Peyer's patch (tissue), 4 donors: ENCODE measurements at regions not wholly inside any gene's neighbourhood (a gene's known extent, or its start where the extent isn't known, plus 50 kb on each side); places are given as distances from the start of the nearest gene placed in this dataset.

Source experiments
- DNase-seq, 3 donors: peaks; one replicate each; pipeline ENCODE4 v3.0.0-alpha.2; 2017 to 2019
- H3K27ac ChIP-seq, 4 donors: fragments of 200-600 bp; sonication (generic); one replicate each; pipeline ENCODE4 v1.5.1; 2016 to 2019
- H3K27me3 ChIP-seq, 2 donors: fragments of 200-600 bp; sonication (generic); one replicate each; pipeline ENCODE4 v1.5.1; 2019
- H3K36me3 ChIP-seq, 3 donors: fragments of 200-600 bp; sonication (generic); one replicate each; pipeline ENCODE4 v1.5.1; 2016 to 2019
- H3K4me1 ChIP-seq, 4 donors: fragments of 200-600 bp; sonication (generic); one replicate each; pipeline ENCODE4 v1.5.1; 2016 to 2019
- H3K4me3 ChIP-seq, 4 donors: fragments of 200-600 bp; sonication (generic); 1 replicate in 3 of 4; 2 replicates in 1 of 4; pipeline ENCODE4 v1.5.1; 2016 to 2019; ENCODE audit warnings: mild to moderate bottlenecking in 1 of 4
- H3K9me3 ChIP-seq, 4 donors: fragments of 200-600 bp; sonication (generic); one replicate each; pipeline ENCODE4 v1.5.1; 2016 to 2019; ENCODE audit warnings: mild to moderate bottlenecking in 1 of 4
- POLR2A ChIP-seq, 2 donors: fragments of 450-650 bp; IDR thresholded peaks; one replicate each; pipeline ENCODE4 v1.5.1; 2017; ENCODE audit warnings: antibody characterized with exemption in 2 of 2, mild to moderate bottlenecking in 2 of 2, moderate library complexity in 2 of 2
- TF ChIP-seq, protein P1 (sequence below), 6 experiments: fragments of 450-650 bp in 4 of 6; fragments of 200-600 bp in 2 of 6; sonication (generic) in 1 of 6; IDR thresholded peaks; one replicate each; pipeline ENCODE4 v1.5.1; 2017 to 2019; ENCODE audit warnings: antibody characterized with exemption in 6 of 6, mild to moderate bottlenecking in 3 of 6, moderate library complexity in 1 of 6

DNA sequence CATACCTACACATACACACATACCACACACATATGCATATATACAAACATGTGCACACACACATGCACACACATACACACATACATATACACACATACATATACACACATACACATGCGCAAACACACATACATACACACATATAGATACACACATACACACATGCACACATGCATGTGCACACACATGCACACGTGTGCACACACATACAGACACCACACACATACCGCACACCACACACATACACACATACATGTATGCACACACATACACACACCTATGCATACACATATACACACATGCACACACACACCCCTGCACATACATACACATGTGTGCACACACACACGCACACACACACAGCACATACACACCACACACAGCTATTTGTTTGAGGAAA, 236.5 kb downstream of the WDR11 start:
- H3K36me3 ChIP-seq, result no peaks in the 10 kb centered on the region
- peaks cover 0 to 5% (median 0%) of the 10 kb centered on the region in 4 donors for H3K4me1 ChIP-seq
- DNase-seq, result no peak
- H3K27ac ChIP-seq, result no peak overlapping the region
- H3K9me3 ChIP-seq, result peaks cover 0 to 4% (median 0%) of the 10 kb centered on the region in 4 donors
- TF ChIP-seq, protein P1, sequence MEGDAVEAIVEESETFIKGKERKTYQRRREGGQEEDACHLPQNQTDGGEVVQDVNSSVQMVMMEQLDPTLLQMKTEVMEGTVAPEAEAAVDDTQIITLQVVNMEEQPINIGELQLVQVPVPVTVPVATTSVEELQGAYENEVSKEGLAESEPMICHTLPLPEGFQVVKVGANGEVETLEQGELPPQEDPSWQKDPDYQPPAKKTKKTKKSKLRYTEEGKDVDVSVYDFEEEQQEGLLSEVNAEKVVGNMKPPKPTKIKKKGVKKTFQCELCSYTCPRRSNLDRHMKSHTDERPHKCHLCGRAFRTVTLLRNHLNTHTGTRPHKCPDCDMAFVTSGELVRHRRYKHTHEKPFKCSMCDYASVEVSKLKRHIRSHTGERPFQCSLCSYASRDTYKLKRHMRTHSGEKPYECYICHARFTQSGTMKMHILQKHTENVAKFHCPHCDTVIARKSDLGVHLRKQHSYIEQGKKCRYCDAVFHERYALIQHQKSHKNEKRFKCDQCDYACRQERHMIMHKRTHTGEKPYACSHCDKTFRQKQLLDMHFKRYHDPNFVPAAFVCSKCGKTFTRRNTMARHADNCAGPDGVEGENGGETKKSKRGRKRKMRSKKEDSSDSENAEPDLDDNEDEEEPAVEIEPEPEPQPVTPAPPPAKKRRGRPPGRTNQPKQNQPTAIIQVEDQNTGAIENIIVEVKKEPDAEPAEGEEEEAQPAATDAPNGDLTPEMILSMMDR (IDR thresholded peaks at IDR 0.05), result no peak
- no peak for TF ChIP-seq POLR2A (IDR thresholded peaks at IDR 0.05)
- H3K27me3 ChIP-seq, result no peaks in the 10 kb centered on the region
- no peak overlapping the region for H3K4me3 ChIP-seq

DNA sequence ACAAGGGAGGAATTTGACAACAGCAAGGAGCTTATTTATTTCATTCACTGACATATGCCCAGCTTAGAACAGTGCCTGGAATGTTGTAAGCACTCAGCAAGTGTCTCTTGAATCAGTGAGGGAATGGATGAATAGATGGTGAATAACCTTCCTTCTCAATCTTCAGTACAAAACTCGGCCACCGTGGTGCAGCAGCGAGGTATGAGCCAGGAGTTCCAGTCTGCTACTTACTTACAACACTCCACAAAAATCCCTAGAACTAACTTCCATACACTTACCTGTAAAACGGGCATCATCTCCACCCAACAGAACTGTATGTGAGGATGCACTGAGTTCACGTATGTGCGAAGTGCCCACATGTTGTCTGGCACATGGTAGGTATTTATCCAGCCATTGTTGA, 237.4 kb downstream of the WDR11 start:
- no peak for TF ChIP-seq POLR2A (IDR thresholded peaks at IDR 0.05)
- TF ChIP-seq, protein P1 (IDR thresholded peaks at IDR 0.05), result peak in 3 of 6 experiments; percentile 6 to 34 (median 17)
- H3K9me3 ChIP-seq, result peaks cover 0 to 4% (median 0%) of the 10 kb centered on the region in 4 donors
- H3K27ac ChIP-seq, result no peak overlapping the region
- no peaks in the 10 kb centered on the region for H3K27me3 ChIP-seq
- H3K4me1 ChIP-seq, result peaks cover 0 to 5% (median 0%) of the 10 kb centered on the region in 4 donors
- H3K4me3 ChIP-seq, result no peak overlapping the region
- no peak for DNase-seq
- no peaks in the 10 kb centered on the region for H3K36me3 ChIP-seq

DNA sequence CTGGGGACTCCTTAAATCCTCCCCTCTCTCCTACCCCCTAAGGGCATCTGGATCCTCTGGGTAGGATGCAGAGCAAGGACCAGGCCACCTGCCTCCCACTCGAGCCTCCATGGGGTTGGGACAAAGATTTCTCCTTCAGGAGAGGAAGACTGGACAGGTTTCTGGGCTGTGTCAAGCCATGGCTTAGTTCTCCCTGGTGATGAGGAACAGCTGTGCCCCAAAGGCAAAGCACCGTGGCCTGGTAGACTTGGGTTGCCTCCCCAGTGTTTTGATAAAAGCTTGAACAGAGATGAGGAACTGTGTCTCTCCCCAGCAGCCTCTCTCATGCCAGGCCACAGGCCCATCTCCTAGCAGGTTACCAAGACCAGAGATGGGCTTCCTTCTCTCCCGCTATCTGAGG, 238.3 kb downstream of the WDR11 start:
- no peaks in the 10 kb centered on the region for H3K27me3 ChIP-seq
- no peak for TF ChIP-seq POLR2A (IDR thresholded peaks at IDR 0.05)
- TF ChIP-seq, protein P1 (IDR thresholded peaks at IDR 0.05), result no peak
- H3K36me3 ChIP-seq, result no peaks in the 10 kb centered on the region
- DNase-seq, result no peak
- H3K9me3 ChIP-seq, result peaks cover 0 to 4% (median 0%) of the 10 kb centered on the region in 4 donors
- peaks cover 0 to 5% (median 0%) of the 10 kb centered on the region in 4 donors for H3K4me1 ChIP-seq
- no peak overlapping the region for H3K27ac ChIP-seq
- H3K4me3 ChIP-seq, result no peak overlapping the region

DNA sequence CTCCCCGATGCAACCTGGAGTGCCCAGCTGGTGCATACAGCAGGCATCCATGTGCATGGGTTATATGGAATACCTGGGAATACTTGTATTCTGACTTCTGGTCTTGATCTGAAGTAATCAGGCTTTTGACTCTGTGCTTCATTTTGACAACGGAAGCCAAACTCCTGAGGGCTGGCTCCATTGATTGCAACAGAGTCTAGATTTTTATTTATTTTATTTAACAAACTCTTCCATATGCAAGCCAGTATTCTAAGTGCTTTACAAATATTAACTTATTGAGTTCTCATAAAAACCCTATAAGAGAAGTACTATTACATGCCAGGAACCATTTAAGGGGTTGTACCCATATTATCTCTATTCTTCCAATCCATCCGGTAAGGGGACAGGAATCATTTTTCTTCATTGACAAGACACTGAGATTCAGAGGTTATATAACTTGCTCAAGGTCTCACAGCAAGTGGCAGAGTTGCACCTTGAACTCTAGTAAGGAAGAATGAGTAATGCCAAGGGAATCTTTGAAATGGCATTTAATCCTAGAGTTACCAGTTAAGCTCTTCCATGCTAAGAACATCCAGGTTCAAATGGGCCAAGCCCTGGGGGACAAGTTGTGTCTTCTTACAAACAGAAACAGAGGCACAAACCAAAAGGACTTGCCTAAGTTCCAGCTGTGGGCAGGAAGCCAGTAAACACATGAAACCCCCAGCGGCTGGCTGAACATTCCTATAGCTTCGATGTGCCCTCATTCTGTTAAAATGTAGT, 241.0 kb downstream of the WDR11 start:
- H3K4me1 ChIP-seq, result peaks cover 0 to 5% (median 0%) of the 10 kb centered on the region in 4 donors
- no peak for DNase-seq
- H3K9me3 ChIP-seq, result peaks cover 0 to 4% (median 0%) of the 10 kb centered on the region in 4 donors
- TF ChIP-seq, protein P1 (IDR thresholded peaks at IDR 0.05), result no peak
- no peak for TF ChIP-seq POLR2A (IDR thresholded peaks at IDR 0.05)
- no peak overlapping the region for H3K4me3 ChIP-seq
- H3K27ac ChIP-seq, result peak overlapping the region in 2 of 4 donors; percentile 15 to 26
- no peaks in the 10 kb centered on the region for H3K27me3 ChIP-seq
- no peaks in the 10 kb centered on the region for H3K36me3 ChIP-seq

DNA sequence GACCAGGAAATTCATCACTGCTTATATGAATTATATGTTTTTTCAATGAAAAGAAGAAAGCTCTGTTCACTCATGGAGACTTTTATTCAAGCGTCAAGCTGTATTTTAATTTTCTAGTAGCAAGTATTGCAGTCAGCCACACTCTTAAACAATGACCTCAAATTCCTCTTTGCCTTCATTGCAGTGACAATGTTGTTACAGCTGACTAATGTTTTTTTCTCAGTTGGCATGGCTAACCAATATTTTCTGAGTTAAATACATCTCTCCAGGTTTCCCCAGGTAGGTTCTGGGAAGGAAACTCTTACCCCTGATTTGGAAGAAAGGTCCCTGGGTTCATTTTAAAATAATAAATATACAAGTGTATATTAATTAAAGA, 241.5 kb downstream of the WDR11 start:
- H3K36me3 ChIP-seq, result no peaks in the 10 kb centered on the region
- H3K4me1 ChIP-seq, result peaks cover 0 to 5% (median 0%) of the 10 kb centered on the region in 4 donors
- H3K27ac ChIP-seq, result peak overlapping the region in 1 of 4 donors; percentile 26
- H3K4me3 ChIP-seq, result no peak overlapping the region
- no peaks in the 10 kb centered on the region for H3K27me3 ChIP-seq
- DNase-seq, result no peak
- TF ChIP-seq POLR2A (IDR thresholded peaks at IDR 0.05), result no peak
- TF ChIP-seq, protein P1 (IDR thresholded peaks at IDR 0.05), result no peak
- H3K9me3 ChIP-seq, result peaks cover 0 to 4% (median 0%) of the 10 kb centered on the region in 4 donors
